K562 (cell line): ENCODE measurements at regions not wholly inside any gene's neighbourhood (a gene's known extent, or its start where the extent isn't known, plus 50 kb on each side); places are given as distances from the start of the nearest gene placed in this dataset.

ENCODE experiments used
- ATAC-seq: fragments of 200-7000 bp; cut with Tn5 transposase; 3 replicates; pipeline ENCODE4 v1.9.1; 2020; ENCODE audit warnings: moderate library complexity
- BruUV-seq: library from RNA; stranded (reverse); fragments of 400-500 nt; replicated peaks from 2 replicates; lab custom pipeline; 2021; lab: Mats Ljungman, UMichigan
- CTCF ChIA-PET: fragments of 300-600 bp; formaldehyde crosslinking; extraction: SDS; loops from one replicate; lab custom pipeline; 2021; ENCODE audit warnings: low intra/inter-chr PET ratio; lab: Yijun Ruan, JAX
- POLR2A ChIA-PET: fragments of 300-600, 350-650 bp; sonication (Branson Sonifier 250); formaldehyde crosslinking; extraction: SDS; loops from one replicate; lab custom pipeline; 2021; ENCODE audit warnings: antibody characterized with exemption, inconsistent platforms; lab: Yijun Ruan, JAX
- DNase-seq, 4 experiments: peaks; one replicate each; pipeline versions ENCODE4 v3.0.0 to v3.0.0-alpha.2; 2011 to 2018; ENCODE audit warnings: low spot score in 3 of 4, mixed read lengths in 3 of 4; ENCODE audit errors: extremely low read depth in 1 of 4
- FAIRE-seq: peaks from 2 replicates; lab custom pipeline; 2011; peaks lifted over from hg19 to GRCh38; lab: Jason Lieb, UNC
- H2AFZ ChIP-seq: 2 replicates; pipeline ENCODE4 v1.6.0; 2011; ENCODE audit warnings: low read depth, low read length, control low read depth, inconsistent platforms
- H3K27ac ChIP-seq: fragments of 200-600 bp; 3 replicates; pipeline ENCODE4 v1.8.0; 2011; ENCODE audit warnings: low read depth, mild to moderate bottlenecking, control low read depth, inconsistent platforms, low read length, moderate library complexity, mixed read lengths; ENCODE audit errors: extremely low read depth
- H3K27me3 ChIP-seq, 2 experiments: fragments of 300-600 bp in 1 of 2; 2 replicates in 1 of 2; 3 replicates in 1 of 2; pipeline versions ENCODE4 v1.6.0 to v1.8.0; 2011; ENCODE audit warnings: inconsistent platforms in 2 of 2, low read length in 2 of 2, mild to moderate bottlenecking in 1 of 2, mixed read lengths in 1 of 2, moderate library complexity in 1 of 2; ENCODE audit not compliant: control insufficient read depth in 2 of 2, insufficient read depth in 2 of 2
- H3K36me3 ChIP-seq: fragments of 300-600 bp; 3 replicates; pipeline ENCODE4 v1.8.0; 2011; ENCODE audit warnings: mild to moderate bottlenecking, low read length, inconsistent platforms; ENCODE audit not compliant: control insufficient read depth, insufficient read depth
- H3K4me1 ChIP-seq, 2 experiments: fragments of 200-600 bp in 1 of 2; replicated peaks in 1 of 2; 2 replicates in 1 of 2; 3 replicates in 1 of 2; pipeline versions ENCODE4 v1.5.1 to v1.8.0; 2011; ENCODE audit warnings: inconsistent platforms in 2 of 2, low read length in 2 of 2, mild to moderate bottlenecking in 1 of 2, mixed read lengths in 1 of 2, moderate library complexity in 1 of 2; ENCODE audit not compliant: control insufficient read depth in 2 of 2, insufficient read depth in 2 of 2
- H3K4me2 ChIP-seq: 2 replicates; pipeline ENCODE4 v1.6.1; 2011; ENCODE audit warnings: low read length, control low read depth, inconsistent platforms, mixed read lengths; ENCODE audit not compliant: insufficient read depth
- H3K4me3 ChIP-seq: fragments of 200-600 bp; sonication (generic), shearing (Covaris generic); 2 replicates; pipeline ENCODE4 v1.5.1; 2016; ENCODE audit warnings: control low read depth, inconsistent platforms
- H3K79me2 ChIP-seq: fragments of 200-600 bp; 3 replicates; pipeline ENCODE4 v1.8.0; 2011; ENCODE audit warnings: low read length, inconsistent platforms; ENCODE audit not compliant: control insufficient read depth, insufficient read depth
- H3K9ac ChIP-seq, 2 experiments: 2 replicates each; pipeline versions ENCODE4 v1.6.0 to v1.6.1; 2011; ENCODE audit warnings: low read depth in 2 of 2, low read length in 2 of 2, control low read depth in 1 of 2, inconsistent platforms in 1 of 2, mild to moderate bottlenecking in 1 of 2, mixed read lengths in 1 of 2; ENCODE audit not compliant: insufficient read depth in 1 of 2
- H3K9me1 ChIP-seq: one replicate; pipeline ENCODE4 v1.6.0; 2011; ENCODE audit warnings: inconsistent platforms, mild to moderate bottlenecking, low read length, moderate library complexity; ENCODE audit not compliant: control insufficient read depth, insufficient read depth
- H3K9me3 ChIP-seq: replicated peaks from 2 replicates; pipeline ENCODE4 v1.5.1; 2011; ENCODE audit warnings: low read depth, low read length, inconsistent platforms; ENCODE audit not compliant: control insufficient read depth, insufficient read depth
- H4K20me1 ChIP-seq: replicated peaks from 2 replicates; pipeline ENCODE4 v1.6.1; 2011; ENCODE audit warnings: low read length, inconsistent platforms, mixed read lengths; ENCODE audit not compliant: control insufficient read depth, insufficient read depth
- FOXK2 ChIP-seq, 2 experiments: fragments of 450-650 bp; IDR thresholded peaks in 1 of 2; conservative IDR thresholded peaks in 1 of 2; 2 replicates each; pipeline ENCODE4 v1.6.1; 2016; ENCODE audit warnings: low read depth in 2 of 2, mild to moderate bottlenecking in 1 of 2
- IRF9 ChIP-seq: fragments of 450-650 bp; IDR thresholded peaks from 2 replicates; pipeline ENCODE4 v1.6.1; 2016; ENCODE audit warnings: missing biosample characterization, missing genetic modification characterization
- LEF1 ChIP-seq: fragments of 450-650 bp; IDR thresholded peaks from 2 replicates; pipeline ENCODE4 v1.6.1; 2016; ENCODE audit warnings: mild to moderate bottlenecking
- MAFK ChIP-seq: IDR thresholded peaks from 2 replicates; pipeline ENCODE4 v1.6.1; 2011; ENCODE audit warnings: low read length, improper control_type of control experiment
- RBM39 ChIP-seq: fragments of 200-400 bp; formaldehyde crosslinking; optimal IDR thresholded peaks from 2 replicates; pipeline ENCODE3; 2018; ENCODE audit warnings: low read depth, low read length
- SMARCC2 ChIP-seq: fragments of 450-650 bp; IDR thresholded peaks from 2 replicates; pipeline ENCODE4 v1.6.1; 2017; ENCODE audit warnings: antibody characterized with exemption, moderate library complexity, mild to moderate bottlenecking, low read depth
- TARDBP ChIP-seq: fragments of 450-650 bp; IDR thresholded peaks from 2 replicates; pipeline ENCODE4 v1.6.1; 2016
- TBL1XR1 ChIP-seq, 2 experiments: IDR thresholded peaks; 2 replicates each; pipeline ENCODE4 v1.6.1; 2012; ENCODE audit warnings: improper control_type of control experiment in 2 of 2, low read length in 2 of 2, mild to moderate bottlenecking in 1 of 2
- TRIM24 ChIP-seq, 2 experiments: fragments of 450-650 bp; IDR thresholded peaks; 2 replicates each; pipeline ENCODE4 v1.6.1; 2016
- ZC3H4 ChIP-seq: sonication (generic); formaldehyde crosslinking; IDR thresholded peaks from 2 replicates; pipeline ENCODE4 v1.9.0; 2021; ENCODE audit warnings: missing genetic modification reagents, borderline replicate concordance
- ZKSCAN1 ChIP-seq: fragments of 150-350 bp; IDR thresholded peaks from 2 replicates; pipeline ENCODE4 v1.6.1; 2016; ENCODE audit warnings: low read depth, low read length
- WGBS: fragments of 100-300 bp; shearing (Covaris generic); methylation state at CpG from one replicate; pipeline ENCODE4 v1.1.6; 2016; ENCODE audit warnings: low coverage, mixed read lengths; ENCODE audit not compliant: insufficient coverage; ENCODE audit errors: missing lambda C conversion rate; 5-methylcytosine and 5-hydroxymethylcytosine counted together
- in situ Hi-C: fragments of 300-500 bp; cut with MboI; formaldehyde crosslinking; loops from 4 replicates; pipeline ENCODE4 v1.15.0; 2018; ENCODE audit warnings: inconsistent platforms, mixed read lengths
- intact Hi-C: fragments of 100-400 bp; cut with micrococcal nuclease; formaldehyde crosslinking; loops from 2 replicates; pipeline ENCODE4 v1.14.2; 2022
- TF ChIP-seq, protein P1 (sequence below): IDR thresholded peaks from 2 replicates; pipeline ENCODE4 v1.6.1; 2011; ENCODE audit warnings: borderline replicate concordance, low read depth, mild to moderate bottlenecking, moderate library complexity, low read length; ENCODE audit not compliant: insufficient read depth, poor library complexity, severe bottlenecking
- TF ChIP-seq, protein P2 (sequence below), 2 experiments: fragments of 200-800 bp in 1 of 2; sonication (Bioruptor generic) in 1 of 2; sonication (generic) in 1 of 2; formaldehyde crosslinking in 1 of 2; IDR thresholded peaks in 1 of 2; conservative IDR thresholded peaks in 1 of 2; 2 replicates each; pipeline versions ENCODE4 v1.5.0 to v1.6.1; 2016 to 2020; ENCODE audit warnings: missing compliant biosample characterization in 1 of 2, missing genetic modification characterization in 1 of 2, missing genetic modification reagents in 1 of 2
- TF ChIP-seq, protein P3 (sequence below), 2 experiments: fragments of 450-650 bp; conservative IDR thresholded peaks; 2 replicates each; pipeline ENCODE4 v1.6.1; 2017; ENCODE audit warnings: mild to moderate bottlenecking in 2 of 2, moderate library complexity in 2 of 2

- no peak overlapping the region for H3K4me3 ChIP-seq
- peaks cover 0 to 25% of the 10 kb centered on the region in 2 experiments; a peak in 4 of 5 replicates for H3K4me1 ChIP-seq
- H3K27me3 ChIP-seq: no peaks in the 10 kb centered on the region; a peak in 1 of 5 replicates
- peak overlapping the region; percentile 75 for H3K27ac ChIP-seq
- H3K9ac ChIP-seq: peak overlapping the region in 1 of 2 experiments; percentile 39; a peak in 1 of 4 replicates
- POLR2A ChIA-PET: interaction anchor here (1.2 kb wide), 1 partner anchor 16 kb away, joined by 6 read pairs; no protein-coding TSS in a partner anchor
- no peaks in the 10 kb centered on the region for H3K36me3 ChIP-seq
- no peaks in the 10 kb centered on the region for H3K9me1 ChIP-seq
- DNase-seq (peak; percentile 82 to 91 (median 86)), ATAC-seq (peak; percentile 100), FAIRE-seq (peak; percentile 99)
- no peaks in the 10 kb centered on the region for H4K20me1 ChIP-seq
- intact Hi-C loops (no loop called here), in situ Hi-C loops (no loop called here)
- WGBS: 10% methylated on average over 19 of the region's 19 CpGs
- H3K9me3 ChIP-seq: no peaks in the 10 kb centered on the region
- H3K79me2 ChIP-seq: no peaks in the 10 kb centered on the region
- H3K4me2 ChIP-seq: peak overlapping the region; percentile 65
- BruUV-seq: no TSS peak
- CTCF ChIA-PET: no interaction called here
- H2AFZ ChIP-seq: peak overlapping the region; percentile 89
- TF ChIP-seq ZKSCAN1 (no peak), TRIM24 (IDR thresholded peaks at IDR 0.05) (peak; percentile 73 to 86), IRF9 (0 out of 2 replicates have a peak, but pooled peaks have one; percentile 68), TARDBP (no peak), LEF1 (0 out of 2 replicates have a peak, but pooled peaks have one; percentile 57), MAFK (peak; percentile 89), FOXK2 (conservative IDR thresholded peaks at IDR 0.05 in 1 of 2, IDR thresholded peaks at IDR 0.05 in 1 of 2; ENCODE audit: low read depth in 2 of 2) (no peak), SMARCC2 (peak; percentile 84), RBM39 (no peak), ZC3H4 (CRISPR knock-in tag) (no peak), TBL1XR1 (IDR thresholded peaks at IDR 0.05; ENCODE audit: low read length in 2 of 2) (0 out of 4 replicates have a peak, but pooled peaks of 1 of the 2 experiments have one; percentile 24)
- TF ChIP-seq, protein P1, sequence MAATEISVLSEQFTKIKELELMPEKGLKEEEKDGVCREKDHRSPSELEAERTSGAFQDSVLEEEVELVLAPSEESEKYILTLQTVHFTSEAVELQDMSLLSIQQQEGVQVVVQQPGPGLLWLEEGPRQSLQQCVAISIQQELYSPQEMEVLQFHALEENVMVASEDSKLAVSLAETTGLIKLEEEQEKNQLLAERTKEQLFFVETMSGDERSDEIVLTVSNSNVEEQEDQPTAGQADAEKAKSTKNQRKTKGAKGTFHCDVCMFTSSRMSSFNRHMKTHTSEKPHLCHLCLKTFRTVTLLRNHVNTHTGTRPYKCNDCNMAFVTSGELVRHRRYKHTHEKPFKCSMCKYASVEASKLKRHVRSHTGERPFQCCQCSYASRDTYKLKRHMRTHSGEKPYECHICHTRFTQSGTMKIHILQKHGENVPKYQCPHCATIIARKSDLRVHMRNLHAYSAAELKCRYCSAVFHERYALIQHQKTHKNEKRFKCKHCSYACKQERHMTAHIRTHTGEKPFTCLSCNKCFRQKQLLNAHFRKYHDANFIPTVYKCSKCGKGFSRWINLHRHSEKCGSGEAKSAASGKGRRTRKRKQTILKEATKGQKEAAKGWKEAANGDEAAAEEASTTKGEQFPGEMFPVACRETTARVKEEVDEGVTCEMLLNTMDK: no peak
- TF ChIP-seq, protein P2, sequence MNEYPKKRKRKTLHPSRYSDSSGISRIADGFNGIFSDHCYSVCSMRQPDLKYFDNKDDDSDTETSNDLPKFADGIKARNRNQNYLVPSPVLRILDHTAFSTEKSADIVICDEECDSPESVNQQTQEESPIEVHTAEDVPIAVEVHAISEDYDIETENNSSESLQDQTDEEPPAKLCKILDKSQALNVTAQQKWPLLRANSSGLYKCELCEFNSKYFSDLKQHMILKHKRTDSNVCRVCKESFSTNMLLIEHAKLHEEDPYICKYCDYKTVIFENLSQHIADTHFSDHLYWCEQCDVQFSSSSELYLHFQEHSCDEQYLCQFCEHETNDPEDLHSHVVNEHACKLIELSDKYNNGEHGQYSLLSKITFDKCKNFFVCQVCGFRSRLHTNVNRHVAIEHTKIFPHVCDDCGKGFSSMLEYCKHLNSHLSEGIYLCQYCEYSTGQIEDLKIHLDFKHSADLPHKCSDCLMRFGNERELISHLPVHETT (CRISPR knock-in tag; conservative IDR thresholded peaks at IDR 0.05 in 1 of 2, IDR thresholded peaks at IDR 0.05 in 1 of 2): peak in 1 of 2 experiments; percentile 52; a peak in 1 of 4 replicates
- TF ChIP-seq, protein P3, sequence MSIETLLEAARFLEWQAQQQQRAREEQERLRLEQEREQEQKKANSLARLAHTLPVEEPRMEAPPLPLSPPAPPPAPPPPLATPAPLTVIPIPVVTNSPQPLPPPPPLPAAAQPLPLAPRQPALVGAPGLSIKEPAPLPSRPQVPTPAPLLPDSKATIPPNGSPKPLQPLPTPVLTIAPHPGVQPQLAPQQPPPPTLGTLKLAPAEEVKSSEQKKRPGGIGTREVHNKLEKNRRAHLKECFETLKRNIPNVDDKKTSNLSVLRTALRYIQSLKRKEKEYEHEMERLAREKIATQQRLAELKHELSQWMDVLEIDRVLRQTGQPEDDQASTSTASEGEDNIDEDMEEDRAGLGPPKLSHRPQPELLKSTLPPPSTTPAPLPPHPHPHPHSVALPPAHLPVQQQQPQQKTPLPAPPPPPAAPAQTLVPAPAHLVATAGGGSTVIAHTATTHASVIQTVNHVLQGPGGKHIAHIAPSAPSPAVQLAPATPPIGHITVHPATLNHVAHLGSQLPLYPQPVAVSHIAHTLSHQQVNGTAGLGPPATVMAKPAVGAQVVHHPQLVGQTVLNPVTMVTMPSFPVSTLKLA (conservative IDR thresholded peaks at IDR 0.05): peak; percentile 23 to 68; a peak in 2 of 4 replicates
Observed at GRCh38 chr5:174532455-174533453, 191.6 kb upstream of the MSX2 start.
